Stomach (tissue), 8 donors: ENCODE measurements at regions not wholly inside any gene's neighbourhood (a gene's known extent, or its start where the extent isn't known, plus 50 kb on each side); places are given as distances from the start of the nearest gene placed in this dataset.
"Not testable (repeated sequence)": the region's sequence is repeated elsewhere in the genome, so short reads cannot be mapped to it uniquely, and the experiment has no call there.

Source experiments
- DNase-seq, 2 donors: peaks; one replicate each; pipeline versions ENCODE4 v3.0.0 to v3.0.0-alpha.2; 2013 to 2019
- H3K27ac ChIP-seq, 5 donors: fragments of 200-600 bp in 4 of 5; sonication (generic) in 4 of 5; one replicate each; pipeline ENCODE4 v1.5.1; 2013 to 2019; ENCODE audit warnings: mild to moderate bottlenecking in 1 of 5, moderate library complexity in 1 of 5
- H3K27me3 ChIP-seq, 3 donors: fragments of 200-600 bp; sonication (generic); one replicate each; pipeline ENCODE4 v1.5.1; 2017 to 2019; ENCODE audit warnings: mixed run types in 1 of 3
- H3K36me3 ChIP-seq, 4 donors: fragments of 200-600 bp; sonication (generic); 1 replicate in 3 of 4; 2 replicates in 1 of 4; pipeline ENCODE4 v1.5.1; 2016 to 2019
- H3K4me1 ChIP-seq, 4 donors: fragments of 200-600 bp; sonication (generic); one replicate each; pipeline ENCODE4 v1.5.1; 2016 to 2019
- H3K4me3 ChIP-seq, 4 donors: fragments of 200-600 bp; sonication (generic) in 3 of 4; one replicate each; pipeline ENCODE4 v1.5.1; 2016 to 2019; ENCODE audit warnings: mild to moderate bottlenecking in 1 of 4
- H3K9me3 ChIP-seq, 4 donors: fragments of 200-600 bp; sonication (generic); one replicate each; pipeline ENCODE4 v1.5.1; 2016 to 2019
- CTCF ChIP-seq, 7 experiments: fragments of 450-650 bp in 4 of 7; fragments of 200-600 bp in 3 of 7; sonication (generic) in 3 of 7; IDR thresholded peaks; one replicate each; pipeline ENCODE4 v1.5.1; 2016 to 2019; ENCODE audit warnings: antibody characterized with exemption in 7 of 7, control low read depth in 2 of 7, mild to moderate bottlenecking in 1 of 7
- EP300 ChIP-seq: sonication (generic); formaldehyde crosslinking; IDR thresholded peaks from one replicate; pipeline ENCODE4 v1.6.1; 2017; ENCODE audit warnings: antibody characterized with exemption
- POLR2A ChIP-seq, 4 donors: fragments of 450-650 bp; IDR thresholded peaks; one replicate each; pipeline ENCODE4 v1.6.1; 2016; ENCODE audit warnings: antibody characterized with exemption in 4 of 4, control low read depth in 2 of 4, mild to moderate bottlenecking in 1 of 4, moderate library complexity in 1 of 4
- POLR2AphosphoS5 ChIP-seq, 3 donors: sonication (generic); formaldehyde crosslinking; IDR thresholded peaks; one replicate each; pipeline ENCODE4 v1.6.1; 2016; ENCODE audit warnings: antibody characterized with exemption in 3 of 3
- WGBS, 5 donors: extraction: QIAGEN DNeasy Blood & Tissue Kit in 3 of 5; methylation state at CpG; one replicate each; pipeline versions ENCODE4 v1.1.5 to v1.1.7; 2013 to 2018; 5-methylcytosine and 5-hydroxymethylcytosine counted together
- intact Hi-C: fragments of 100-400 bp; cut with DNase I; formaldehyde crosslinking; loops from one replicate; pipeline ENCODE4 v1.15.1; 2023; ENCODE audit warnings: low total_unique reads
- donor health status: healthy with polysubstance abuse.
- donor health status: Bipolar disorder and iron deficiency.
- donor health status: healthy.

GRCh38 chr13:64709079-64709478 lies 2521.1 kb downstream of the PCDH9 start:
- no peaks in the 10 kb centered on the region for H3K4me1 ChIP-seq
- intact Hi-C loops: no loop called here
- H3K9me3 ChIP-seq: peaks cover 0 to 4% (median 0%) of the 10 kb centered on the region in 4 donors
- TF ChIP-seq POLR2AphosphoS5 (IDR thresholded peaks at IDR 0.05) (no peak), POLR2A (IDR thresholded peaks at IDR 0.05) (no peak), CTCF (IDR thresholded peaks at IDR 0.05) (no peak), EP300 (no peak)
- H3K36me3 ChIP-seq: no peaks in the 10 kb centered on the region
- 67 to 86% (median 75%) methylated on average over 6 of the region's 6 CpGs for WGBS, 5 donors
- H3K4me3 ChIP-seq: no peak overlapping the region
- H3K27me3 ChIP-seq: no peaks in the 10 kb centered on the region
- DNase-seq: no peak
- no peak overlapping the region for H3K27ac ChIP-seq

GRCh38 chr13:64704121-64704649 lies 2526.0 kb downstream of the PCDH9 start:
- no peak overlapping the region for H3K27ac ChIP-seq
- no peaks in the 10 kb centered on the region for H3K36me3 ChIP-seq
- H3K27me3 ChIP-seq: no peaks in the 10 kb centered on the region
- no peak for DNase-seq
- intact Hi-C loops: no loop called here
- no peak overlapping the region for H3K4me3 ChIP-seq
- no peaks in the 10 kb centered on the region for H3K4me1 ChIP-seq
- 66 to 75% (median 69%) methylated on average over 6 of the region's 6 CpGs for WGBS, 5 donors
- no peaks in the 10 kb centered on the region for H3K9me3 ChIP-seq
- TF ChIP-seq POLR2A (IDR thresholded peaks at IDR 0.05) (no peak), POLR2AphosphoS5 (IDR thresholded peaks at IDR 0.05) (no peak), EP300 (no peak), CTCF (IDR thresholded peaks at IDR 0.05) (no peak)

- intact Hi-C loops: no loop called here
- H3K4me1 ChIP-seq: no peaks in the 10 kb centered on the region
- no peaks in the 10 kb centered on the region for H3K27me3 ChIP-seq
- no peak for DNase-seq
- H3K27ac ChIP-seq: no peak overlapping the region
- TF ChIP-seq POLR2AphosphoS5 (IDR thresholded peaks at IDR 0.05) (no peak), POLR2A (IDR thresholded peaks at IDR 0.05) (no peak), CTCF (IDR thresholded peaks at IDR 0.05) (no peak), EP300 (no peak)
- H3K9me3 ChIP-seq: peaks cover 0 to 7% (median 0%) of the 10 kb centered on the region in 4 donors
- 56 to 73% (median 60%) methylated on average over 2 of the region's 2 CpGs for WGBS, 5 donors
- H3K36me3 ChIP-seq: no peaks in the 10 kb centered on the region
- no peak overlapping the region for H3K4me3 ChIP-seq
Measured at GRCh38 chr13:64697226-64697625, 2532.9 kb downstream of the PCDH9 start.

- 77 to 83% (median 82%) methylated on average over 4 of the region's 4 CpGs for WGBS, 5 donors
- Histone ChIP-seq H3K4me1 (no peaks in the 10 kb centered on the region), H3K4me3 (no peak overlapping the region), H3K27me3 (no peaks in the 10 kb centered on the region), H3K9me3 (peaks cover 0 to 9% (median 0%) of the 10 kb centered on the region in 4 donors), H3K36me3 (no peaks in the 10 kb centered on the region), H3K27ac (no peak overlapping the region)
- DNase-seq: no peak
- TF ChIP-seq CTCF (IDR thresholded peaks at IDR 0.05) (no peak), POLR2A (IDR thresholded peaks at IDR 0.05) (no peak), POLR2AphosphoS5 (IDR thresholded peaks at IDR 0.05) (no peak), EP300 (no peak)
- intact Hi-C loops: no loop called here
Measured at GRCh38 chr13:64688893-64689677, 2541.1 kb downstream of the PCDH9 start.

- 63 to 82% (median 68%) methylated on average over 4 of the region's 4 CpGs for WGBS, 5 donors
- H3K36me3 ChIP-seq, H3K4me3 ChIP-seq, intact Hi-C loops, H3K27me3 ChIP-seq, H3K9me3 ChIP-seq, H3K27ac ChIP-seq, H3K4me1 ChIP-seq, DNase-seq: not testable (repeated sequence)
Measured at GRCh38 chr13:64686536-64686935, 2543.6 kb downstream of the PCDH9 start.
